Activated CD8-positive, alpha-beta T cell treated with anti-CD3 and anti-CD28 coated beads, Interleukin-2, amount 10 ng/mL, durations not matched to agents 7 days and 5 days (primary cell): ENCODE measurements at regions not wholly inside any gene's neighbourhood (a gene's known extent, or its start where the extent isn't known, plus 50 kb on each side); places are given as distances from the start of the nearest gene placed in this dataset.

Experiments used
- ATAC-seq: fragments of 150-1000 bp; cut with Tn5 transposase; one replicate; pipeline ENCODE4 v1.10.0; 2021; ENCODE audit warnings: moderate library complexity
- CTCF ChIA-PET: fragments of 350-600 bp; sonication (Branson Sonifier 250); formaldehyde crosslinking; loops from one replicate; lab custom pipeline; 2021; ENCODE audit warnings: antibody characterized with exemption; lab: Charles Lee
- POLR2A ChIA-PET: fragments of 350-600 bp; sonication (Branson Sonifier 250); formaldehyde crosslinking; loops from one replicate; lab custom pipeline; 2021; ENCODE audit warnings: antibody characterized with exemption; lab: Charles Lee
- DNase-seq: peaks from one replicate; pipeline ENCODE4 v3.0.0-alpha.2; 2020
- H3K27ac Mint-ChIP-seq: one replicate; pipeline ENCODE4 v1.8.0; 2021; ENCODE audit warnings: mild to moderate bottlenecking, mixed read lengths
- H3K27me3 Mint-ChIP-seq: one replicate; pipeline ENCODE4 v1.8.0; 2021; ENCODE audit warnings: low read depth, mixed read lengths
- H3K36me3 Mint-ChIP-seq: one replicate; pipeline ENCODE4 v1.8.0; 2021; ENCODE audit warnings: low read depth, mixed read lengths
- H3K4me1 Mint-ChIP-seq: one replicate; pipeline ENCODE4 v1.8.0; 2021; ENCODE audit warnings: low read depth, mixed read lengths
- H3K4me3 Mint-ChIP-seq: one replicate; pipeline ENCODE4 v1.8.0; 2021; ENCODE audit warnings: mild to moderate bottlenecking, mixed read lengths
- H3K9me3 Mint-ChIP-seq: one replicate; pipeline ENCODE4 v1.8.0; 2022; ENCODE audit warnings: mixed read lengths; ENCODE audit not compliant: insufficient read depth

DNA sequence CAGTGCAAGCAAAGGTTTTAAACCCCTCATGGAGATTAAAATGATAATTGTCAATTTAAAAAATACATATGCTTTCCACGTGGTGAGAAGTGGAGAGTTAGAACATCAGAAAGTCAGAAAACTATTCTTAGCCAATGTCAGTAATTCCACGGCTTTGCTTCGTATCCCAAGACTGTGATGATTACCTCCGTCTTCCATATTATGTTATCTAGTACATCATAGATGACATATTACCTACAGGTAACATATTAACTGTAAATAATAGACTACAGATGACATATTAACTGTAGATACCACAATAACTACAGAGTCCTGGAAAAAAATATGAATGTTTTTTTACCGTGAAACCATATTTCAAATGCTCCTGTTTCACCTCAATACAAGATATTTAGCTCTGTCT is 579.4 kb upstream of the PFKP start:
- POLR2A ChIA-PET, result no interaction called here
- no peaks in the 10 kb centered on the region for H3K27me3 Mint-ChIP-seq
- H3K9me3 Mint-ChIP-seq, result no peaks in the 10 kb centered on the region
- no peaks in the 10 kb centered on the region for H3K36me3 Mint-ChIP-seq
- ATAC-seq (no peak), DNase-seq (no peak)
- no peak overlapping the region for H3K27ac Mint-ChIP-seq
- H3K4me1 Mint-ChIP-seq, result no peaks in the 10 kb centered on the region
- CTCF ChIA-PET, result no interaction called here
- no peak overlapping the region for H3K4me3 Mint-ChIP-seq

DNA sequence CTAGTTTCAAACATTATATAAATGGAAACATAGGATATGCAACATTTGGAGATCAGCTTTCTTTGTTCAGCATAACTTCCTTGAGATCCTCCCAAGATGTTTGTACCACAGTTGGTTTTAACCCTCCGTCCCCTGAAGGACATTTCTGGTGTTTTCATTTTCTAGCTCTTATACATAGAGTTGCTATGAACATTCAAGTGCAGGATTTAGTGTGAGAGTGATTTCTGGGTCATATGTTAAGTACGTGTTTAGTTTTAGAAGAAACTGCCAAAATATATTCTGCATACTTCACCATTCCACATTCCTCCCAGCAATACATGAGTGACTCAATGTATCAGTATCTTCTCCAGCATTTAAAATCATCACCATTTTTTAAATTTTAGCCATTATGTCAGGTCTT is 588.7 kb upstream of the PFKP start:
- no peak overlapping the region for H3K27ac Mint-ChIP-seq

DNA sequence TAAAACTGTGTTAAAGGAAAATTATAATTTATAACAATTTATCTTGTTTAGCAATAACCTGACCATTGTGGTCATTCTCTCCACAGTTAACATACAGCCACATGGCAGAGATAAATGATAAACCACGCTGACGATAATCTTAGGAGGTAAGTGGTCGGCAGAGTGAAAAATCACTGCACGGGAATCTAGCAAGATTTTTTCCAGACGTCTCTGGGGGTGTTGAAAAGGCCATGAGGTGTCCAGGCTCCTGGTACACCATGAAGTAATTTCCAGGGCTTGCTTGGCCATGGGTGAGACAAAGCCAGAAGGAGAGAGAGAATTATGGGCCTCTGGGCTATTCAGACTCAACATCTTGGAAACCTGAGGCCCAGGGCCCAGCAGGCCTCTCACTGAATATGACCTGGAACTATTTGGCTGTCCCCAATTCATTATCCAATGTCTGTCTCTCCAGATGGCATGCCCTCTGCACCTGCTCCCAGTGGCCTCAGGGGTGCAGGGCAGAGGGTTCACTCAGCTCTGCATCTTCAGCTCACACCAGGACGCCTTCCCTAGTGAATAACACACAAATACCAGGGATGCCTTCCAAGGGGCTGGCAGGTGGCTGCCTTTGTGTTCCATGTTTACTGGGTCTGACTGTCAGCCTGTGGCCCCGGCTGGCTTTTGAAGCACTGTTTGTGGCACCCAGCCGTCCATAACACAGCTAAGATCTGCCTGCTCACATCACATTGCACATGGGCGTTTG is 590.4 kb upstream of the PFKP start:
- no peaks in the 10 kb centered on the region for H3K9me3 Mint-ChIP-seq
- no peaks in the 10 kb centered on the region for H3K27me3 Mint-ChIP-seq
- H3K27ac Mint-ChIP-seq, result no peak overlapping the region
- no peaks in the 10 kb centered on the region for H3K4me1 Mint-ChIP-seq
- no peaks in the 10 kb centered on the region for H3K36me3 Mint-ChIP-seq
- ATAC-seq (no peak), DNase-seq (no peak)
- no peak overlapping the region for H3K4me3 Mint-ChIP-seq
- ChIA-PET CTCF (no interaction called here), POLR2A (no interaction called here)

More for the DNA sequence above, 588.7 kb upstream of the PFKP start:
- no peak for ATAC-seq
- ChIA-PET POLR2A (no interaction called here), CTCF (no interaction called here)
- no peak for DNase-seq
- H3K36me3 Mint-ChIP-seq, result no peaks in the 10 kb centered on the region
- no peaks in the 10 kb centered on the region for H3K9me3 Mint-ChIP-seq
- H3K4me1 Mint-ChIP-seq, result no peaks in the 10 kb centered on the region
- no peak overlapping the region for H3K4me3 Mint-ChIP-seq
- no peaks in the 10 kb centered on the region for H3K27me3 Mint-ChIP-seq

DNA sequence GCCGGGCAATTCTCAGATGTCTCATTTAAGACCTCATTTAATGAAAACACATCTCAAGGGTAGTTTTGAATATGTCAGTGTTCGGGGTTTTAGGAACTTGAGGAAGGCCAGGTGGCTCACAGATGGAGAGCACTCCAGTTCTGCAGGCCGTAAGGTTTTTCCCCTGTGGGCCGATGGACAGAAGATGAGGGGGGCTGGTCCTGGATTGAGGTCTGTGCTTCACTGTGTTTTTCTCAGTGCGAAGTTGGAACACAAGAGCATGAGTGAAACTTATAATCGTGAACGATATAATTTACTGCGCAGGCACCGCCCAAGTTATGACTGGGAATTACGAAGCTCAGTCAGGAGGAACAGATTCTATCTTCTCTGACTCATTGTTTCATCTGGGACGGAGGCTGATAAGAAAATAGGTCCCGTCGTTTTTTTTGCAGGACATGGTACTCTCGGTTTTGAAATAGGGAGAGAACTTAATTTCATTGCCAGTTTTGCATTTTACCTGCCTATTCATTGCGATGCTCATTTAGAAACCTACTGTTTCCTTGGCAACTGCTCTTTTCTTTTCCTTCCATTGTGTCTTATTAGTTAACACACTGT is 591.0 kb upstream of the PFKP start:
- H3K27me3 Mint-ChIP-seq, result no peaks in the 10 kb centered on the region
- ATAC-seq, result no peak
- CTCF ChIA-PET, result no interaction called here
- no peaks in the 10 kb centered on the region for H3K4me1 Mint-ChIP-seq
- no peak for DNase-seq
- H3K4me3 Mint-ChIP-seq, result no peak overlapping the region
- H3K9me3 Mint-ChIP-seq, result peaks cover 4% of the 10 kb centered on the region
- H3K27ac Mint-ChIP-seq, result no peak overlapping the region
- POLR2A ChIA-PET, result no interaction called here
- H3K36me3 Mint-ChIP-seq, result no peaks in the 10 kb centered on the region

DNA sequence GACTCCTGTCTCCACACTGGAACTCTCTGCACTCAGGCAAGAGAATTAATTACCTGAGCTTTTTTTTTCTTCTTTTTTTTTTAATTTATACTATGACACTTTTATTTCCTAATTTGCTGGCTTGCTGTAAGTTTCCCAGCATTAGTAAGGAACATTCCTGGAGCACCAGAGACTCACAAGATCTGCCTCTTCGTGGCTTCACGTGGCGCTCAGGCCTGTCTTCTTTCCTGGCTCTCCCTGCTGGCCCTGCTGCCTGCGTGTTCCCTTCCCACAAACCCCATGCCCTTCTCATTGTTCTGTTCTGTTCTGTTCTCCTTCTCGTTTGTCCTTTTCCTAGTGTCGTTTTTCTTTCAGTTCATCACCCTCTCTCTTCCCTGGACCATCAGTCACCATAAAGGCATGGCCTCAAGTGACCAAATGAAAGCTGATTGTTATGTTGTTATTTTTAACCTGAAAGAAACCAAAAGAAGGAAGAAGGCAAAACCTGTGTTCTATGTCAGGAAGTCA is 591.6 kb upstream of the PFKP start:
- ChIA-PET POLR2A (no interaction called here), CTCF (no interaction called here)
- DNase-seq, result no peak
- no peak overlapping the region for H3K27ac Mint-ChIP-seq
- H3K27me3 Mint-ChIP-seq, result no peaks in the 10 kb centered on the region
- H3K36me3 Mint-ChIP-seq, result no peaks in the 10 kb centered on the region
- no peak for ATAC-seq
- no peaks in the 10 kb centered on the region for H3K4me1 Mint-ChIP-seq
- peaks cover 4% of the 10 kb centered on the region for H3K9me3 Mint-ChIP-seq
- H3K4me3 Mint-ChIP-seq, result no peak overlapping the region

DNA sequence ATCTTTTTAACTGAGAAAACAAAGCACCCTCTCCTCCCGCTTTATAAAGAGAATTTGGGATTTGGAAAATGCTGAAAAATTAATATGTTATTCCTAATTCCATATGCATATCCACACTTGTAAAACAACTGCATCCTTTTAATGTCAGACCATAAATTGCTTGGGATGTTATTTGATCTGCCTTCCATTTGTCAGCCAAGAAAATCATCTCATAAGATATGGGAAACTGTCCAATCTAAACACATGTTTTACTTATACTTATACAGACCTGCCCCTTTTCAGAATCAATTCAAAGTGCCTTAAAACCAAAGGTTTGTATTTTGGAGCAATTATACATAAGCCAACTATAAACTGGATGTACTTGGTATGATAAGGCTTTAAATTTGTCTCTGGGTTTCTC is 595.5 kb upstream of the PFKP start:
- H3K9me3 Mint-ChIP-seq, result peaks cover 4% of the 10 kb centered on the region
- ChIA-PET POLR2A (no interaction called here), CTCF (no interaction called here)

DNA sequence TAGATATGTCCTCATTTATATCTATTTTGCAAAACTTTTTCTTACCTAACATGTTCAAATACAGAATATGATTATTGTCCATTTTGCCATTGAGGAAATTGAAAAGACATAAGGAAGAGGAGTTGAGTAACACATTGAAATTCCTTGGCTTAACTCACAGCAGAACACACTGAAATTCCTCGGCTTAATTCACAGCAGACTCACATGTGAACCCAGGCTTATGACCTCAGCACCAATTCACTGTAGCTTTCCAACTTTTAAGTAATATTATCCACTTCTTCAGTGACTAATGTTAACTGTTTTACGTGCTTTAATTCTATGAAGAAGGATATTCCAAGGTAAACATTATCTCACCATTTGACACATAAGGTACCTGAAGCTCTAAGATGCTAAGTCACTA is 597.5 kb upstream of the PFKP start:
- H3K27ac Mint-ChIP-seq, result no peak overlapping the region
- no peaks in the 10 kb centered on the region for H3K36me3 Mint-ChIP-seq
- no peaks in the 10 kb centered on the region for H3K4me1 Mint-ChIP-seq
- no peak for DNase-seq
- H3K9me3 Mint-ChIP-seq, result peaks cover 4% of the 10 kb centered on the region
- no peak overlapping the region for H3K4me3 Mint-ChIP-seq
- H3K27me3 Mint-ChIP-seq, result no peaks in the 10 kb centered on the region
- ChIA-PET CTCF (no interaction called here), POLR2A (no interaction called here)
- ATAC-seq, result no peak

More for the DNA sequence above, 595.5 kb upstream of the PFKP start:
- H3K27ac Mint-ChIP-seq, result no peak overlapping the region
- H3K36me3 Mint-ChIP-seq, result no peaks in the 10 kb centered on the region
- H3K27me3 Mint-ChIP-seq, result no peaks in the 10 kb centered on the region
- ATAC-seq (no peak), DNase-seq (no peak)
- H3K4me1 Mint-ChIP-seq, result no peaks in the 10 kb centered on the region
- no peak overlapping the region for H3K4me3 Mint-ChIP-seq

DNA sequence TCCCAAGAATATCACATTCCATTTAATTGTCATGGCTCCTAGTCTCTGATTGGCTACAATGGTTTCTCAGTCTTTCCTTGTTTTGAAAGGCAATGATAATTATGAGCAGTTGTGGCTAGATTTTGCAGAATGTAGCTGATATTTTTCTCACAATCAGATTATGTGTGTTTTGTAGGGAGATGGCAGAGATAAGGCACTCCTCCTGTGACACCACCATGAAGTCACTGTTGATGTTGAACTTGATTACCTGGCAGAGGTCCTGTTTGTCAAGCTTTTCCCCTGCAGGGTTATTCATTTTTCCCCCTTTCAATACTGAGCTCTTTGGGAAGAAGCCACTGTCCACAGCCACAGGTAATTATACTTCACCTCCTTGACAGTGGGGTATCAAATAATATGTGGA is 602.9 kb upstream of the PFKP start:
- ATAC-seq, result no peak
- Mint-ChIP-seq H3K4me1 (no peaks in the 10 kb centered on the region), H3K36me3 (no peaks in the 10 kb centered on the region), H3K9me3 (no peaks in the 10 kb centered on the region), H3K27me3 (no peaks in the 10 kb centered on the region), H3K4me3 (no peak overlapping the region), H3K27ac (no peak overlapping the region)
- POLR2A ChIA-PET, result no interaction called here
- CTCF ChIA-PET, result no interaction called here
- DNase-seq, result no peak

DNA sequence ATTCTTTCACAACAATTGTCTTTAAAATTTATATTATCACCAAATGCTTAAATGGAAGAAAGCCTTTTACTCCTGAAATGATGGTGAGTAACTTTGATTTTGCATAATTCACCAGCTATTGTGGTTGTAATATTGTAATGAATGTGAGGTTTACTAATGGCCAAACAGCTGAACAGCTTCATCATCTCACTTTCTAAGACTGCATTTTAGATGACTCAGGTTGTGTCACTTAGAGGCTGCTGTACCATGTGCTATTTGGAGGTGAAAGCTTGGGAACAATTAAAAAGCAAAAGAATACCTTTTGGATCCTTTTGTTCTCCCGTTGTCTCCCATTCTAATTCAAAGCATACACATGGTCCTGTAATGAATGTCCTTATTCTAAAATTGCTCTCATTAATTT is 604.0 kb upstream of the PFKP start:
- ATAC-seq (no peak), DNase-seq (no peak)
- Mint-ChIP-seq H3K36me3 (no peaks in the 10 kb centered on the region), H3K4me3 (no peak overlapping the region), H3K4me1 (no peaks in the 10 kb centered on the region), H3K27me3 (no peaks in the 10 kb centered on the region), H3K9me3 (no peaks in the 10 kb centered on the region), H3K27ac (no peak overlapping the region)
- ChIA-PET POLR2A (no interaction called here), CTCF (no interaction called here)

DNA sequence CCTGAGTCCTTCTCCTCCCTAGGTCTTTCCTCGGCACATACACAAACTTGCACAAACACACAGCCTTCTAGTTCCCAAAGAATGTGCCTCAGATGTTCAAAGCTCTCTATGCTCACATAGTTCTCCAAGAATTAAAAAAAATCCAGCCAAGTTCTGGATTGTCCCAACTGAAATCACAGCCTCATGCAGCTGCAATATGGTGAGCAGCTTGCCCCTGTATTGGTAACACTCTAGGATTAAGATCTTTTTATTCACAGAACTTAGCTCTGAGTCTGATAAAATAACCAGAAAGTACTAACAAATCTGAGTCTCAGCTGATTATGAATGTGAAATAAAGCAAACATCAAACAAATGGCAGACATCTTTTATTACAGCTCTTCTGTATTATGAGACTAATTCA is 604.8 kb upstream of the PFKP start:
- no peaks in the 10 kb centered on the region for H3K27me3 Mint-ChIP-seq
- no peaks in the 10 kb centered on the region for H3K36me3 Mint-ChIP-seq
- ChIA-PET CTCF (no interaction called here), POLR2A (no interaction called here)
- no peaks in the 10 kb centered on the region for H3K4me1 Mint-ChIP-seq
- ATAC-seq (no peak), DNase-seq (no peak)
- no peak overlapping the region for H3K4me3 Mint-ChIP-seq
- no peak overlapping the region for H3K27ac Mint-ChIP-seq
- no peaks in the 10 kb centered on the region for H3K9me3 Mint-ChIP-seq

DNA sequence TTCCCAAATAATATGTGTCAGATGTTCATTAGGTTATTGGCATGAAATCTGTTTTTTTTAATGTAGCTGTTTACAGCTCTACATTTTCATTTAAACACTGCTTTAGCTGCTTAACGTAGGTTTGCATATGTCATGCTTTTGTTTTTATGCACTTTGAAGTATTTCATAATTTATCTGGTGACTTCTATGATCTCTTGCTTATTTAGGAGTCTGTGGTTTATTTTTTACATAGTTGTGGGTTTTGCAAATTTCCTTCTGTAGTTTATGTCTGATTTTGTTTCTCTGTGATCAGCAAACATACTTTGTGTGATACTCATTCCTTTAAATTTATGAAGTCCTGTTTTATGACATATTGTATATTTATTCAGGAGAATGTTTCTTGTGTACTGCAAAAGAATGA is 606.5 kb upstream of the PFKP start:
- Mint-ChIP-seq H3K4me3 (no peak overlapping the region), H3K9me3 (no peaks in the 10 kb centered on the region), H3K27ac (no peak overlapping the region), H3K36me3 (no peaks in the 10 kb centered on the region), H3K4me1 (no peaks in the 10 kb centered on the region), H3K27me3 (no peaks in the 10 kb centered on the region)
- no peak for ATAC-seq
- POLR2A ChIA-PET, result no interaction called here
- DNase-seq, result no peak
- CTCF ChIA-PET, result no interaction called here

DNA sequence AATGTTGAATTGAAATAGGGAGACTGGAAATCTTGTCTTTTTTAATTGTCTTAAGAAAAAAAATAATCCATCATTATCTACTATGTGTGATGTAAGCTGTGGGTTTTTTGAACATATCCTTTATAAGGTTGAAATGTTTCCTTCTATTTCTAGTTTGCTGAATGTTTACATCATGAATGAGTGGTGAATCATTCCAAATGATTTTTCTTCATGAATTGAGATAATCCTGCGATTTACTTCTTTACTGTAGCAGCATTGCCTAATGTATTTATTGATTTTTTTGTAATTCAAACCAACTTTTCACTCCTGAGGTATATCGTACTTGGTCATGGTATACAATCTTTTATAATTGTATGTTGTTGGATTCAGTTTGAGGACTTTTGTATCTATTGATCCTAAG is 607.6 kb upstream of the PFKP start:
- Mint-ChIP-seq H3K36me3 (no peaks in the 10 kb centered on the region), H3K27ac (no peak overlapping the region), H3K9me3 (no peaks in the 10 kb centered on the region), H3K4me3 (no peak overlapping the region), H3K4me1 (no peaks in the 10 kb centered on the region), H3K27me3 (no peaks in the 10 kb centered on the region)
- ATAC-seq, result no peak
- ChIA-PET POLR2A (no interaction called here), CTCF (no interaction called here)
- DNase-seq, result no peak
